ENCODE measurements at regions not wholly inside any gene's neighbourhood (a gene's known extent, or its start where the extent isn't known, plus 50 kb on each side); places are given as distances from the start of the nearest gene placed in this dataset.
"Not testable (repeated sequence)": the region's sequence is repeated elsewhere in the genome, so short reads cannot be mapped to it uniquely, and the experiment has no call there.

DNA sequence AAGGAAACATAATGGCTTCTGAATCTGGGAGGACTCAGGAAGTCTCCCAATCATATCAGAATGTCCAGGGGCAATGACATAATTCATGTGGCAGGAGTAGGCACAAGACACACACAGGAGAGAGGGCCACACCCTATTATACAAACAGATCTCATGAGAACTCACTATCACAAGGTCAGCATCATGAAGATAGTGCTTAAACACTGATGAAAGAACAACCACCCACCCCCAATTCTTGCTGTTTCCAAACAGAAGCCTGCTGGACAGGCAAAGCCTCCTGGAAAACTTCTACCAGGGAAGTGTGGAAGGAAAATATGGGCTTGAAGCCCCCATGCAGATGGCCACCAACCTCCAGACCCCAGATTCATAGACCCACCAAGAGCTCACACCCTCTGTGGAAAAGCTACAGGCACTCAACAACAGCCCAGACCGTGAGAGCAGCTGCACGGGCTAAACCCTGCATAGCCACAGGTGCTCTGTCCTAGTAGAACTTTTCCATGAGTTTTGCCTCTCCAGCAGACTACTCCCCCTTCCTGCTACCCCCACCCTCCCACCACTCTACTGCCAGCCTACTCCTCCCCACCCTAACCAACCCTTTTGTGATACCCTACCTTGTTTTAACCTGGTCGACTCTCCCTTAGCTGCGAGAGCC lies 287.1 kb downstream of the POTED start:
- TF ChIP-seq RERE (CRISPR knock-in tag; IDR thresholded peaks at IDR 0.05; ENCODE audit: borderline replicate concordance); FOXM1 (IDR thresholded peaks at IDR 0.05; ENCODE audit: low read depth); FOXM1 (CRISPR knock-in tag; IDR thresholded peaks at IDR 0.05; ENCODE audit: low read depth); ZFX (CRISPR knock-in tag; IDR thresholded peaks at IDR 0.05); ARNT (IDR thresholded peaks at IDR 0.05); CBX2 (IDR thresholded peaks at IDR 0.05; ENCODE audit: insufficient read depth, low read length, poor library complexity, severe bottlenecking): not testable (repeated sequence)
- TF ChIP-seq, protein P1, sequence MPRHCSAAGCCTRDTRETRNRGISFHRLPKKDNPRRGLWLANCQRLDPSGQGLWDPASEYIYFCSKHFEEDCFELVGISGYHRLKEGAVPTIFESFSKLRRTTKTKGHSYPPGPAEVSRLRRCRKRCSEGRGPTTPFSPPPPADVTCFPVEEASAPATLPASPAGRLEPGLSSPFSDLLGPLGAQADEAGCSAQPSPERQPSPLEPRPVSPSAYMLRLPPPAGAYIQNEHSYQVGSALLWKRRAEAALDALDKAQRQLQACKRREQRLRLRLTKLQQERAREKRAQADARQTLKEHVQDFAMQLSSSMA (CRISPR knock-in tag; IDR thresholded peaks at IDR 0.05), result not testable (repeated sequence)
